T-cell (primary cell): ENCODE measurements at regions not wholly inside any gene's neighbourhood (a gene's known extent, or its start where the extent isn't known, plus 50 kb on each side); places are given as distances from the start of the nearest gene placed in this dataset.
"Not testable (repeated sequence)": the region's sequence is repeated elsewhere in the genome, so short reads cannot be mapped to it uniquely, and the experiment has no call there.

Experiments
- ATAC-seq, 4 experiments: fragments of 200-7000 bp in 3 of 4; fragments of 150-1000 bp in 1 of 4; cut with Tn5 transposase; replicated peaks in 1 of 4; 1 replicate in 3 of 4; 2 replicates in 1 of 4; pipeline ENCODE4 v1.10.0; 2021; ENCODE audit warnings: moderate library complexity in 3 of 4, mild to moderate bottlenecking in 2 of 4, moderate number of reproducible peaks in 1 of 4
- CTCF ChIA-PET, 2 donors: fragments of 300-600 bp; sonication (Branson Sonifier 250); formaldehyde crosslinking; loops; one replicate each; lab custom pipeline; 2022; ENCODE audit warnings: antibody characterized with exemption in 2 of 2; lab: Charles Lee
- POLR2A ChIA-PET, 2 donors: fragments of 300-600 bp; sonication (Branson Sonifier 250); formaldehyde crosslinking; loops; one replicate each; lab custom pipeline; 2022; ENCODE audit warnings: antibody characterized with exemption in 2 of 2; lab: Charles Lee
- DNase-seq, 35 experiments: peaks; one replicate each; pipeline versions ENCODE4 v3.0.0 to v3.0.0-alpha.2; 2013 to 2023
- H3K27ac ChIP-seq: one replicate; pipeline ENCODE4 v1.5.1; 2013; ENCODE audit warnings: low read length
- H3K27me3 ChIP-seq, 2 experiments: replicated peaks in 1 of 2; 1 replicate in 1 of 2; 2 replicates in 1 of 2; pipeline versions ENCODE4 v1.6.1 to v1.7.0; 2013; ENCODE audit warnings: low read length in 1 of 2, mixed read lengths in 1 of 2; ENCODE audit not compliant: control insufficient read depth in 2 of 2, insufficient read depth in 2 of 2; ENCODE audit errors: extremely low read depth in 1 of 2
- H3K36me3 ChIP-seq, 2 donors: 1 replicate in 1 of 2; 2 replicates in 1 of 2; pipeline versions ENCODE4 v1.6.1 to v1.7.0; 2013; ENCODE audit warnings: low read length in 1 of 2; ENCODE audit not compliant: control insufficient read depth in 2 of 2, insufficient read depth in 1 of 2; ENCODE audit errors: extremely low read depth in 1 of 2
- H3K4me1 ChIP-seq, 2 experiments: 1 replicate in 1 of 2; 2 replicates in 1 of 2; pipeline versions ENCODE4 v1.6.1 to v1.7.0; 2013; ENCODE audit warnings: low read length in 2 of 2, mixed read lengths in 1 of 2; ENCODE audit not compliant: insufficient read depth in 2 of 2, control insufficient read depth in 1 of 2; ENCODE audit errors: extremely low read depth in 1 of 2
- H3K4me3 ChIP-seq, 2 donors: 1 replicate in 1 of 2; 2 replicates in 1 of 2; pipeline versions ENCODE4 v1.5.1 to v1.7.0; 2013; ENCODE audit warnings: mild to moderate bottlenecking in 2 of 2, low read length in 1 of 2, moderate library complexity in 1 of 2; ENCODE audit not compliant: control insufficient read depth in 1 of 2; ENCODE audit errors: extremely low read depth in 1 of 2
- H3K9me3 ChIP-seq: 2 replicates; pipeline ENCODE4 v1.7.0; 2013
- H3K27ac Mint-ChIP-seq, 2 donors: one replicate each; pipeline ENCODE4 v1.8.0; 2020 to 2021; ENCODE audit warnings: mild to moderate bottlenecking in 2 of 2, mixed read lengths in 2 of 2
- H3K27me3 Mint-ChIP-seq, 2 donors: one replicate each; pipeline ENCODE4 v1.8.0; 2021 to 2022; ENCODE audit warnings: mixed read lengths in 2 of 2
- H3K36me3 Mint-ChIP-seq: one replicate; pipeline ENCODE4 v1.8.0; 2021; ENCODE audit warnings: mixed read lengths
- H3K4me1 Mint-ChIP-seq, 3 donors: one replicate each; pipeline ENCODE4 v1.8.0; 2020 to 2022; ENCODE audit warnings: mixed read lengths in 3 of 3, mild to moderate bottlenecking in 1 of 3
- H3K4me3 Mint-ChIP-seq, 3 donors: one replicate each; pipeline ENCODE4 v1.8.0; 2020 to 2022; ENCODE audit warnings: mild to moderate bottlenecking in 3 of 3, mixed read lengths in 3 of 3, moderate library complexity in 3 of 3
- H3K9me3 Mint-ChIP-seq, 3 donors: one replicate each; pipeline ENCODE4 v1.8.0; 2020 to 2022; ENCODE audit warnings: mixed read lengths in 3 of 3
- WGBS: methylation state at CpG from one replicate; pipeline ENCODE4 v1.1.5; 2013; ENCODE audit warnings: missing lambda C conversion rate; ENCODE audit not compliant: insufficient coverage; 5-methylcytosine and 5-hydroxymethylcytosine counted together

GRCh38 chr22:44621401-44622146, 80.4 kb upstream of the PRR5 start:
- ATAC-seq, result no peak
- Mint-ChIP-seq H3K4me3 (no peak overlapping the region), H3K27ac (peak overlapping the region in 1 of 2 donors; percentile 44), H3K27me3 (peaks cover 0 to 2% of the 10 kb centered on the region in 2 donors), H3K4me1 (peaks cover 7 to 12% (median 11%) of the 10 kb centered on the region in 3 donors), H3K36me3 (no peaks in the 10 kb centered on the region), H3K9me3 (no peaks in the 10 kb centered on the region)
- no peak for DNase-seq
- POLR2A ChIA-PET, result no interaction called here
- no peak overlapping the region for H3K4me3 ChIP-seq
- H3K27me3 ChIP-seq, result peaks cover 0 to 14% of the 10 kb centered on the region in 2 experiments
- H3K36me3 ChIP-seq, result no peaks in the 10 kb centered on the region
- CTCF ChIA-PET, result interaction anchor here in 1 of 2 donors (0.7 kb wide), 1 partner anchor 47 kb away, joined by 6 read pairs; no protein-coding TSS in a partner anchor
- peaks cover 8 to 36% of the 10 kb centered on the region in 2 experiments for H3K4me1 ChIP-seq
- WGBS, result 86% methylated on average over 11 of the region's 21 CpGs
- H3K9me3 ChIP-seq, result no peaks in the 10 kb centered on the region
- no peak overlapping the region for H3K27ac ChIP-seq

DNA sequence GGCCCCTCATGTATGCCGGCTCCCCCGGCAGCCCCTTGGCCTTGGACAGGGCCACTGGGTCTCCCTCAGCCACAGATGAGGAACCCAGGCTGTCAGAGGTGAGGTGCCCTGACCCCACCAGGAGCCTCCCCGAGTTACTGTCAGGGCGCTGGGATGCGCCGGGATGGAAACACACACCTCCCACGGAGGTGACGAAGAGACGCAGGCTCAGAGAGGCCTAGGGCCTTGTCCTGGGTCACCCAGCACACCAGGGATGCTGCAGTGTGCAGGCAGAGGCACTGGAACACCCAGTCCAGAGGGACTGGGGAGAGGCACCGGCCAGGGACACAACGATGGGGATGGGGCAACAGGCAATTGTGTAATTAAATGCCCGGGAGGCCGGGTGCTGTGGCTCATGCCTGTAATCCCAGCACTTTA, 81.2 kb upstream of the PRR5 start:
- POLR2A ChIA-PET, result no interaction called here

GRCh38 chr22:44620129-44620840, 81.7 kb upstream of the PRR5 start:
- peak overlapping the region; percentile 66 to 75 for H3K27ac Mint-ChIP-seq
- ChIA-PET CTCF (no interaction called here), POLR2A (no interaction called here)
- peak overlapping the region; percentile 59 for H3K27ac ChIP-seq
- H3K9me3 ChIP-seq, result no peaks in the 10 kb centered on the region
- DNase-seq, result peak; percentile 64 to 92 (median 86)
- H3K4me3 Mint-ChIP-seq, result no peak overlapping the region
- H3K27me3 Mint-ChIP-seq, result no peaks in the 10 kb centered on the region
- H3K4me1 Mint-ChIP-seq, result peaks cover 5 to 8% (median 7%) of the 10 kb centered on the region in 3 donors
- no peaks in the 10 kb centered on the region for H3K36me3 ChIP-seq
- peaks cover 8 to 29% of the 10 kb centered on the region in 2 experiments for H3K4me1 ChIP-seq
- no peaks in the 10 kb centered on the region for H3K36me3 Mint-ChIP-seq
- peaks cover 0 to 10% of the 10 kb centered on the region in 2 experiments for H3K27me3 ChIP-seq
- 4% methylated on average over 47 of the region's 48 CpGs for WGBS
- peak overlapping the region; percentile 43 to 62 for H3K4me3 ChIP-seq
- peak; percentile 78 to 87 (median 82) for ATAC-seq
- peaks cover 0 to 3% (median 2%) of the 10 kb centered on the region in 3 donors for H3K9me3 Mint-ChIP-seq

More for the DNA sequence above, 81.2 kb upstream of the PRR5 start:
- peaks cover 8 to 32% of the 10 kb centered on the region in 2 experiments for H3K4me1 ChIP-seq
- DNase-seq (no peak), ATAC-seq (no peak)
- WGBS, result 64% methylated on average over 11 of the region's 13 CpGs
- no peak overlapping the region for H3K27ac Mint-ChIP-seq
- H3K27me3 ChIP-seq, result peaks cover 0 to 11% of the 10 kb centered on the region in 2 experiments
- H3K4me3 ChIP-seq, result no peak overlapping the region
- H3K27ac ChIP-seq, result peak overlapping the region; percentile 59
- no peaks in the 10 kb centered on the region for H3K36me3 ChIP-seq
- H3K9me3 ChIP-seq, result no peaks in the 10 kb centered on the region
- H3K4me1 Mint-ChIP-seq, result peaks cover 5 to 8% (median 7%) of the 10 kb centered on the region in 3 donors
- no peaks in the 10 kb centered on the region for H3K36me3 Mint-ChIP-seq
- no peak overlapping the region for H3K4me3 Mint-ChIP-seq
- CTCF ChIA-PET, result no interaction called here
- no peaks in the 10 kb centered on the region for H3K27me3 Mint-ChIP-seq
- no peaks in the 10 kb centered on the region for H3K9me3 Mint-ChIP-seq

DNA sequence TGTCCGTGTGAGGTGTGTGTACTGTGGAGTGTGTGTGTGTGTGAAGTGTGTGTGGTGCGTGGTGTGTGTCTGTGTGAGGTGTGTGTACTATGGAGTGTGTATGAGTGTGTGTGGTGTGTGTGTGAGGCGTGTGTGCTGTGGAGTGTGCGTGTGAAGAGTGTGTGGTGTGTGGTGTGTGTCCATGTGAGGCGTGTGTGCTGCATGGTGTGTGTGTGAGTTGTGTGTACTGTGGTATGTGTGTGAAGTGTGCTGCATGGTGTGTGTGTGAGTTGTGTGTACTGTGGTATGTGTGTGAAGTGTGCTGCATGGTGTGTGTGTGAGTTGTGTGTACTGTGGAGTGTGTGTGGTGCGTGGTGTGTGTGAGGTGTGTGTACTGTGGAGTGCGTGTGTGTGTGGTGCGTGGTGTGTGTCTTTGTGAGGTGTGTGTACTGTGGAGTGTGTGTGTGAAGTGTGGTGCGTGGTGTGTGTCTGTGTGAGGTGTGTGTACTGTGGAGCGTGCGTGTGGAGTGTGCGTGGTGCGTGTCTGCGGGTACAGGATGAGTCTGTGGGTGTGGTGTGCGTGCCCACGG, 82.4 kb upstream of the PRR5 start:
- CTCF ChIA-PET, H3K36me3 ChIP-seq, H3K36me3 Mint-ChIP-seq, H3K9me3 Mint-ChIP-seq, H3K27me3 ChIP-seq, H3K4me3 Mint-ChIP-seq, H3K27ac Mint-ChIP-seq, DNase-seq, ATAC-seq, POLR2A ChIA-PET, H3K27me3 Mint-ChIP-seq, H3K4me1 Mint-ChIP-seq, H3K9me3 ChIP-seq: not testable (repeated sequence)
- WGBS, result 55% methylated on average over 16 of the region's 16 CpGs
- H3K27ac ChIP-seq, result peak overlapping the region; percentile 59
- peaks cover 8 to 29% of the 10 kb centered on the region in 2 experiments for H3K4me1 ChIP-seq
- peak overlapping the region; percentile 43 to 62 for H3K4me3 ChIP-seq

DNA sequence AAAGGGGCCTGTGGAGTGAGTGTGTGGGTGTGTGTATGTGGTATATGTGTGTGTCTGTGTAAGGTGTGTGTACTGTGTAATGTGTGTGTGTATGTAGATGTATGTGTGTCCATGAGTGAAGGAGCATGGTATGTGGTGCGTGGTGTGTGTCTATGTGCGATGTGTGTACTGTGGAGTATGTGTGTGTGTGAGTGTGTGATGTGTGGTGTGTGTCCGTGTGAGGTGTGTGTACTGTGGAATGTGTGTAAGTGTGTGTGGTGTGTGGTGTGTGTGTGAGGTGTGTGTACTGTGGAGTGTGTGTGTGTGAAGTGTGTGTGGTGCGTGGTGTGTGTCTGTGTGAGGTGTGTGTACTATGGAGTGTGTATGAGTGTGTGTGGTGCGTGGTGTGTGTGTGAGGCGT, 83.1 kb upstream of the PRR5 start:
- H3K9me3 ChIP-seq, H3K36me3 ChIP-seq, DNase-seq, CTCF ChIA-PET, POLR2A ChIA-PET, H3K27ac ChIP-seq, H3K4me3 Mint-ChIP-seq, H3K27ac Mint-ChIP-seq, H3K4me3 ChIP-seq, H3K36me3 Mint-ChIP-seq, H3K27me3 Mint-ChIP-seq, H3K27me3 ChIP-seq, ATAC-seq, H3K9me3 Mint-ChIP-seq, H3K4me1 Mint-ChIP-seq: not testable (repeated sequence)
- 90% methylated on average over 6 of the region's 6 CpGs for WGBS
- H3K4me1 ChIP-seq, result peaks cover 8 to 29% of the 10 kb centered on the region in 2 experiments

DNA sequence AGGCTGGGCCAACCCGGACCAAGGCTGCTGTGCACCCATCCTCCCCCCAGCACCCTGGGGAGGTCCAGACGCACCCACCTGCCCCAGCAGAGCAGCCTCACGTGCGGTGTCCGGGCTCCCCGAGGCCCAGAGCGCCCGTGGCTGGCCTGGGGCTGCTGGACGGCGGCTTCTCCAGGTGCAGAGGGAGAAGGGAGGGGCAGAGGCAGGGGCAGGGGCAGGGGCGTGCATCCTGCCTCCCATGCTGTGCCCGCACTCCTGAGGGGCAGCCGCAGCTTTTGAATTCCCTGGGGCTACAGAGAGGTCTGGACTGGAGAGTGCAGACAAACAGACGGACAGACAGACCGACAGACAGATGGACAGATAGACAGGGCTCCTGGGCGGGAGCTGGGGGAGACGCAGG, 83.6 kb upstream of the PRR5 start:
- Histone ChIP-seq H3K9me3 (no peaks in the 10 kb centered on the region), H3K36me3 (no peaks in the 10 kb centered on the region), H3K27ac (no peak overlapping the region), H3K4me3 (no peak overlapping the region), H3K4me1 (peaks cover 8 to 29% of the 10 kb centered on the region in 2 experiments), H3K27me3 (peaks cover 0 to 10% of the 10 kb centered on the region in 2 experiments)
- Mint-ChIP-seq H3K4me3 (no peak overlapping the region), H3K27ac (no peak overlapping the region), H3K27me3 (no peaks in the 10 kb centered on the region), H3K9me3 (peaks cover 0 to 9% (median 6%) of the 10 kb centered on the region in 3 donors), H3K4me1 (peaks cover 2 to 8% (median 7%) of the 10 kb centered on the region in 3 donors), H3K36me3 (no peaks in the 10 kb centered on the region)
- CTCF ChIA-PET, result no interaction called here
- DNase-seq, result no peak
- ATAC-seq, result no peak
- whole genome bisulfite sequencing, result 98% methylated on average over 16 of the region's 17 CpGs
- POLR2A ChIA-PET, result no interaction called here
